GM19043 (cell line): ENCODE measurements at regions not wholly inside any gene's neighbourhood (a gene's known extent, or its start where the extent isn't known, plus 50 kb on each side); places are given as distances from the start of the nearest gene placed in this dataset.
"Not testable (repeated sequence)": the region's sequence is repeated elsewhere in the genome, so short reads cannot be mapped to it uniquely, and the experiment has no call there.

ENCODE experiments used
- ATAC-seq: cut with Tn5 transposase; IDR thresholded peaks from one replicate; pipeline ENCODE4 v1.9.1; 2021; ENCODE audit warnings: low read depth; ENCODE audit not compliant: unreplicated experiment

DNA sequence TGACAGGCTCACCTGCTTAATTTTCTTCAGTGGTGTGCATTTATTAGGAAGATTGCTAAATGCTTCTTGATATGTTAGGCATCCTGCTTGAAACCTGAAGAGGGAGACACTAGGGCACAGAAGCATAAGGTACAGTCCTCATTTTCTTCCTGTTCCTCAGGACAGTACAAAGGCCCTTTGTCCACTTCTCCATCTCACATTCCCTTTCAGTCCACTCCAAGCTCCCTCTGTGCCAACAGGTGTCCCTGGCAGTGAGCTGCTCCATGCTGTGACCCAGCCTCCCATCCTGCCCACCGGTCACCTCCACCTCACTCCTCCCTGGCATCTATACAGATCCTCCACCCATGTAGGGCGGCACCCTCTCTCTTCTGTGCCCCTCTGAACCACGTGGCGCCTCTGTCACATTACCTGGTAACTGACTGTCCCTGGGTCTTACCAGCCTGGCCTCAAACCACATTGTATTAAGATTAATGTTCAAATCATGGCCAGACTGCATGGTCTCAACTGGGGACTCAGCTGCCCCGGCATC, 162.8 kb downstream of the VAPA start:
- ATAC-seq: no peak

DNA sequence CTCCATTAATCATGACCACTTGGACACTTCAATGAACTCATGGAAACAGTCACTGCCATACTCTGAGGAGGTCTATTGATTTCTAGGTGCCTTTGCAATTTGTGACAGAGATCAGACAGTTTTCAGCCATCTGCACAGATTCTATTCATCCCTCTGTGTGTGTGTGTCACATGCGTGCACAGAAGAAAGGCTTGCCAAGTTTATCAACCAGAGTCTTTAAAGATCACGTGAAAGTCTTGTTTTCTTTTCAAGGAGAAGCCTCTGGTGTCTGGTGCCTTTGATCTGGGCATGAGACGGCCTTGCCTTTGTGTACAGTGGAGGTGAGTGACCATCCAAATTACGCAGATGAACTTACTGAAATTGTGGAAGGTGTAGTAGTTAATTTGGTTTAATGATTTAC, 164.2 kb downstream of the VAPA start:
- no peak for ATAC-seq

DNA sequence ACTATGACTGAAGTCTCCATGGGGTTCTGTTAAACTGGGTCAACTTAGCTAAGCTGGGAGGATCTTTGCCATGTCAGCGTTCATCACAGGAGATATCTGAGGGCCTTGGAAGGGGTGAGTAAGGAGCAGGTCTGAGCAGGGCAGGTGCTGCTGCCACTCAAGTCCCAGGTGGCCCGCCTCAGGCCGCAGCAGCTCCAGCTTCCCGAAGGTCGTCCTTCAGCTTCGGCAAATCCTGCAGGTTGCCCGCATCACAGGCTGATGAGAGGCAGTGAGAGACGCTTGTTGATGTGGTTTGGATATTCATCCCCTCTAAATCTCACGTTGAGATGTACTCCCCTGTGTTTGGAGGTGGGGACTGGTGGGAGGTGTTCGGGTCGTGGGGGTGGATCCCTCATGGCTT, 166.6 kb downstream of the VAPA start:
- ATAC-seq: no peak

DNA sequence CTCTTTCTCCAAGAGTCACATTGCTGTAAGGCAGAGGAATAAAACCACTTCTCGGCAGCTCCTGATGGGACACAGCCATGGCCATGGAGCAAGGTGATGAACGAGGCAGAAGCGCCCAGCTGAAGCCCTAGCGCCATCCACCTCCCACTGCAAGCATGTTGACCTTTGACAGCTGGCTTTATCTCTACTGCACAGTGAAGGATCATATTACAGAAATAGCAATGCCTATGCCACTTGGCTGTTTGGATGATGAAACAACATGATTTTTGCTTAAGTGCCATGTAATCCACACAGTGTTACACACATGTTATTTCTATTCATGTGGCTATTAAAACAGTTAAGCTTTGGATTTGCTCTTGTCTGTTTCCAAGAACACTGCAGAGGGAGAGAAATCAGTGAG, 167.7 kb downstream of the VAPA start:
- no peak for ATAC-seq

DNA sequence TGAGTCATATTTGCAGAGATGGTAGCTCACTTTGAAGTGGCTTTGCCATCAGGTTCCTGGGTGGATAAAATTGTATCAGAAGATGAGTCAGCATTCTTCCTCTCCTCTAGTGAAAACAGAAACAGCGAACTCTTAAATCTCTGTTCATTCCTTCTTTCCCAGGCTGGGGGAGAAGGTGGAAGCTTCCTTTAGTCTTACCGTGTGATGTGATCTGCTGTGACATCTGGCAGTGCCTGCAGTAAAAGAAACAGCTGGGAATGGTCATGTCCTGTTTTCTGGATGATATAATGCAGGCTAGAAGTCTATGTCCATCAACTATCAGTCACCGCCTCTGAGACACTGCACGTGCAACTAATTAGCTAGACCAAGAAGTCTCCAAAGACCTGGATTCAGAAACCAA, 171.6 kb downstream of the VAPA start:
- no peak for ATAC-seq

DNA sequence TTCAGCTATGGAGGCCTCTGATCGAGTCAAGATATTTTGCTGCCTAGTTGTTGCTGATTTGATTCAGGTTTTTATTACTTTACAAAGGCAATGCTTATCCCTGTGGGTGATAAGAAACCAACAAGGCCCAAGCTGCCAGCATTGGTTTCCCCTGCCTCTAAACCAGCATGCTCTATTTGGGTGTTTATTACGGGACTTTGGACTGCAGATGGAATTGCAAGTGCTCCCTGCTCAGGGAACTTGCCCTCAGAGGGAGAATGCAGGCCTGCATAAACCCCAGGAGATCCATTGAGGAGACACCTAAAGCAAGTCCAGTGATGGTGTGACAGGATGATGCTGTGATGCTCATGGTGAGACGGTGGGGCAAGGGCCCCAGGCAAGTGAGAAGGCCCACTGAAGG, 172.1 kb downstream of the VAPA start:
- ATAC-seq: no peak

DNA sequence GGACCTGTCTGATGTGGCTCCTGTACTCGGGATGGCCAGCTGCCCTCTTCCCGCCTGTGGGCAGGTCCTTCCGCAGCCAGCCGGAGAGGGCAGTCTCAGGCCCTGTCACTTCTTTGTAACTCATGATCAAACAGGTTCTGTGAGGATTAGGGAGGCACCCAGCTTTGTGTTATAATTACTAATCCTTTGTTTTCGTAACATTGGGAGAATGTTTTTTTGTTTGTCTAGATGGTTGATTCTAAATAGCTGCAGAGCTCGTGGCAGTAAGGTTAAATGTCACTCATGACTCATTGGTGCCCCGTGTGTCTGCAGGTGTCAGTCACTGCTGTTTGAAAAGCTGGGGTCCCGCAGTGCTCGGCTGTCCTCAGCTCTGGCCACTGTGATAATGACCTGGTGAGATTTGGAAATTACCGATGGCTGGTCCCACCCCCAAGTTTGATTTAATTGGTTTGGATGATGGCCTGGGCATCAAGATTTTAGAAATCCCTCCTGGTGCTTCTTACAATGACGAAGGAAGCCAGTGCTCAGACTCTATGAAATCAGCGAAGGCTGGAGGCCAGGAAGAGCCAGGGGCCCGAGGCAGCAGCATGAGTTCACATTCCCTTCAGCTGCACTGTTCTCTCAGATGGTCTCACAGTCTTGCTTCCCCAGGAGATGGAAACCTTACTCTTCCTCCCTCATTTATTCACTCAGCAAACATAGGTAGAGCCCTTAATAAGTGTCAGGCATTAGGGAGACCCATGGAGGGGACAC, 172.8 kb downstream of the VAPA start:
- ATAC-seq: no peak

DNA sequence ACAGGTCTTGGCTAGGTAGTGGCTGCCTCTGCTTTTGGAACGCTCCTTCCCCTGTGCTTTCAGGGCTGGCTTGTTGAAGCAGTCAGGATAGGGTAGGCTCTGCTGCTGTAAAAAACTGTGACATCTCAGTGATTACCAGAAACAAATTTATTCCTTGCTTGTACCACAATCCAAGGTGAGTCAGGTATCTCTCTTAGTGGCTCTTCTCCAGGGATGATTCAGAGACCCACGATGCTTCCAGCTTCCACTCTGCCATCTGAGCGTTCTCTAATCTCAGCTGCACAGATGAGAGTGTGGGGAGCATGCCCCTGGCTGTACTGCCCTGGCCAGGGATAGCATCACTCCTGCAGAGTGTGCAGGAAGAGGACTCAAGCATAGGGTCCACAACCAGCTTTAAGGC, 174.9 kb downstream of the VAPA start:
- ATAC-seq: no peak

DNA sequence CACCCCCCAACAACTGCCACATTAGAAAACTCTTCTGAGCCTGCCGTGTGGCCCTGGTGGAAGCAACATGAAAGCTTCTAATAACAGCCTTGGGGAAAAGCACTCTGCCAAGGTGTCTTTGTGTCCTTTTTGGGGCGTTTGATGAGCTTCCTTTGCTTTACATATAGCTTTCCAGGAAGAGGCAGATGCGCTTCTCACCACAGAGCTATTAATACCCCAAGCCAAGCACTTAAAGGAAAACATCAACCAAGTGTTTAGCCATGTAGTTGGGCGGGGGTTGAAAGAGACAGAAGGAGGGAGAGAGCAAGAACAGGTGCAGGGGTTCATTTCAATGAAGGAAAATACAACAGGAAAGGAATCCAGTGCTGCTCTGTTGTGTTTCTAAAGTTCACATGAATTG, 176.1 kb downstream of the VAPA start:
- no peak for ATAC-seq

DNA sequence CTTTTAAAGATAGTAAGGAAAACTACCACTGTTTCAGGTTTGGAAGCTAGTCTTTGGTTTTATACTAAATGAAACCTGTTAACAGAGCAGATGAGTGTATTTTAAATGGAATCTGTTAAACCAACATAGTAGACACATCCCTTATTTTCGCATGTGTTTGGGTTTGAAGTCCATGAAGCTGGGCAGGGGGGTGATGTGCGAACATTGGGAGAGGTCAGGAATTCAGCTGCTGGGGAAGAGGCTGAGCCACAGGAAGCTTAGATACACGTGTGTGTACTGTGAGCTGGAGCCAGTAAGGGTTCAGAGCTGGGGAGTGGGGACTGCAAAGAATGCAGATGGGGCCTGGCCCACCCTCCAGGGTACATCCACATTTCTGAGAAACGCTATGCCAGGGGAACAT, 176.9 kb downstream of the VAPA start:
- no peak for ATAC-seq

DNA sequence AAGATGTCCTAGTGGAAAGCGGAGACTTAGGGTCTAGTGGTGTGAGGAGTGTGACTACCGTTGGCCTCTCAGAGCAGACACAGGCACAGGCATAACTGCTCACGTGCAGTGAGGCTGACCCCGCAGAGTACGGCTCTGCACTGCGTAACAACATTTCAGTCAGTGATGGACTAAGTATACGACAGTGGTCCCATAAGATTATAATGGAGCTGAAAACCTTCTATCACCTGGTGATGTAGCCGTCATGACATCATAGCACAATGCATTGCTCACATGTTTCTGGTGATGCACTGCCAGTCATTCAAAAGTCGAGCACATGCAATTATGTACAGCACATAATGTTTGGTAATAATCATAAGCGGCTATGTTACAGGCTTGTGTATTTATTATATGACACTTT, 179.6 kb downstream of the VAPA start:
- no peak for ATAC-seq

DNA sequence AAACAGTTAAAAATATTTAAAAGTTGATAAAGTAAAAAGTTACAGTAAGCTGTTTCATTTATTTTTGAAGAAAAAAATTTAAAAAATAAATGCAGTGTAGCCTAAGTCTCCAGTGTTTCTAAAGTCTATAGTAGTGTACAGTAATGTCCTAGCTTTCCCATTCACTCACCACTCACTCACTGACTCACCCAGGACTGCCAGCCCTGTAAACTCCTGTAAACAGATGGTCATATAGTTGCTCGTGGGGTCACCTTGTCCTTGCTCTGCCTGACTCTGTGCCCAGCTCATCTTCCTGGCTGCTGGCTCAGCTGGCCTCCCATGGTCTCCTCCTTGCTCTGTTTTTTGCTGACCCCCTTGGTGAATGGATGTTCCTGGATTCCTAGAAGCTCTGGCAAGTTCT, 180.3 kb downstream of the VAPA start:
- ATAC-seq: no peak

DNA sequence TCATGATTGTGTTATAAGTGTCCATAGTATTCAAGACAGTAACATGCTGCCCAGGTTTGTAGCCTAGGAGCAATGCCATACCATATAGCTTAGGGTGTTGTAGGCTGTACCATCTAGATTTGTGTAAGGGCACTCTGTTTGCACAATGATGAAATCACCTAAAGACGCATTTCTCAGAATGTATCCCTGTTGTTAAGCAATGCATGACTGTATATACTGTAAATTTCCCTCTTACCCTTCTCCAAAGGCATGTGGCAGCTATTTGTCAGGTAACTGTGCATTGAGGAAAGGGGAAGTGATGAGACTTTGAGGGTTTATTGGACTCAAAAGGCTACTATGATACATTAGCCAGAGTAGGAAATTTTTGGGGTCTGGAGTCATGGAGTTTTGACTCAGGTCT, 180.8 kb downstream of the VAPA start:
- no peak for ATAC-seq

DNA sequence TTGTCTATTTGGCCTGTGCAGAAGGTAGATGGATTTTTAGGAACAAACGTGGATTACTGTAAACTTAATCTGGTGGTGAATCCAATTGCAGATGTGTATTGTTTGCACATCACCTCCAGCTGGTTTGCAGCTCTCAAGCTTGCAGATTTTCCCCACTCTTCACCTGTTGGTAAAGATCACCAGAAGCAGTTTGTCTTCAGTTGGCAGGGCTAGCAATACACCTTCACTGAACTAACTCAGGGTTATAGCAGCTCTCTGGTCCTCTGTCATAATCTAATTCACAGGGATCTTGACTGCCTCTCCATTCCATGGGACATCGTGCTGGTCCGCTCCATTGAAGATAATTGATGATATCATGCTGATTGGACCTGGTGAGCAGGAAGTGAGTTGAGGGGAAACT, 181.5 kb downstream of the VAPA start:
- no peak for ATAC-seq

DNA sequence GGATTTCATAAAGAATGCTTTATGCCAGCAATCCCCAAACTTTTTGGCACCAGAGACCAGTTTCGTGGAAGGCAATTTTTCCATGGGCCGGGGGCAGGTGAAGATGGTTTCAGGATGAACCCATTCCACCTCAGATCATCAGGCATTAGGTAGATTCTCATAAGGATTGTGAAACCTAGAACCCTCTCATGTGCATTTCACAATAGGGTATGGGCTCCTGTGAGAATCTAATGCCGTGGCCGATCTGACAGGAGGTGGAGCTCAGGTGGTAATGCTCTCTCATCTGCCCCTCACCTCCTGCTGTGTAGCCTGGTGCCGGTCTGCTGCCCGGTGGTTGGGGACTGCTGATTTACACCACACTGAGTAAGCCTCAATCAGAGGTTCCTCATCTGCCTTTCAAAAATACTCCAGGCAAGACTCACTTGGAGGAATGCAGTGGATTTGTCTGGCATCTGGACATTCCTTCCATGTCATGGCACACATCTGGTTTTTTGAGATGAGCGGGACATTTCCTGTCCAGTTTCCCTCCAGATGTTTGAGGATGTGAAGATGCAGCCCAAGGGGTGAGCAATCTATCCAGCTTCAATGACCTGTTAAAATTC, 185.8 kb downstream of the VAPA start:
- no peak for ATAC-seq

DNA sequence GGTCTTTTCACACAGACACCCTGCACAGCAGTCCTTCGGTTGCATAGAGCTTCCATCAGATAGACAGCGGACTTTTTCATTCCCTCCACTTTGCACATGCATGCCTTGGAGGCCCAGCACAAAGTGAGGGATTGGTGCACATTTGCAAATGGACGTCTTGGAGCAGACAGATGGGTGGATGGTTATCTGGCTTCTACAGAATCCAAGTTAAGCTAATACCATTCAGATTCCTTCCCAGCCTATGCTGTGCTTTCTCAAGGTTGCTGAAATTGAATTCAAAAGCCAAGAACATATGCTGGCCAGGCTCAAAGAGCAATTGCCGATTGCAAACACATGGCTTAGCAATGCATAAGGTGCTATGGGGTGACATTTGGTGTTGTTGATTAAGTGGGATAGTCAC, 186.4 kb downstream of the VAPA start:
- no peak for ATAC-seq

DNA sequence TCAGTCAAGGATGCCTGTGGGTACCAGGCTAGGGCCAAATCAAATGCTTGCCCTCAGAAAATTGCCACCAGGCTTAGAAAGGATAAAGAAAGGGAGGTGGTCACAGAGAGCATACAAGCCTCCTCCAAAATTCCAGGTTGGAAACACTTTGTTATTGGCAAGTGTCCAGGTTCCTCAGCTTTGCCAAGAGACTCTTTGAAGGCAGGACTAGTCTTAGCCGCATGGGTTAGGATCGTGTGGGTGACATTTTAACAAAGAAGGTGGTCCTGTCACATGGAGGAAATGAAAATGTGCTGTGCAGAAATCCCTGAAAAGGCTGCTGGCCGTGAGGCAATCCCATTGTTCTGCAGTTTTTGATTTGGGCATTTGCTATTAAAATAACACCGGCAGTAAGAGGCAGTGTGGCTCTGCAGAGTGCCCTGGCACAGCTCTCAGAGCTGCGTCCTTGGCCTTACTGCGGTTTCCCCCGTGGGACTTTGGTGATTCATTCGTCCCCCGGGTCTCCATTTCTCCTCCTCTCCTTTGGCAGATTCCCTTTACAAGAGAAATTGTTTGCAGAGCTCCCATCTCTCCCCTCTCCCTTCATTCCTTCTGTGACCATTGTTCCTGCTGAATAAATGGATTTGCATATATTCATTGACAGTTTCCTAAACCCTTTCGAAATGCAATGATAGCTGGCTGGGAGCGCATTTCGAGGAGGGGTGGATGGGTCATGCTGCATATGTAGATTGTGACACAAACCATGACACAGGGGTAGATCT, 187.3 kb downstream of the VAPA start:
- no peak for ATAC-seq

DNA sequence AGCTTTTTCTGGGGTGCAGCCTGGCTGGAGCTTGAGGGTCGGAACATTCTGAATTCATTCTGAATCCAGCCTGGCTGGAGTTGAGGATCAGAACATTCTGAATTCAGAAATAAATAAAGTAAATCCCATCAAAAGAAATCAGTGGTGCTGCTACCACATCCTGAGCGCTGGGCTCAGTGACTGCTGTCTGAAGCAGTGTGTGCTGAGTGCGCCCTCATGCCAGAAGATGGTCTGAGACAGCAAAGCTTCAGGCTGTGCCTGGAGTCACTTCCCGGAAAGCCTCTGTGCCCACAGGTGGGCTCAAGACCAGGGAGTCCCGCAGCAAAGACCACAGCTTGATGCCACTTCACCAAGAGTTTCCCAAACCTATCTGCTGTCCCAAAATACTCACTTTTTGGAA, 187.9 kb downstream of the VAPA start:
- no peak for ATAC-seq

DNA sequence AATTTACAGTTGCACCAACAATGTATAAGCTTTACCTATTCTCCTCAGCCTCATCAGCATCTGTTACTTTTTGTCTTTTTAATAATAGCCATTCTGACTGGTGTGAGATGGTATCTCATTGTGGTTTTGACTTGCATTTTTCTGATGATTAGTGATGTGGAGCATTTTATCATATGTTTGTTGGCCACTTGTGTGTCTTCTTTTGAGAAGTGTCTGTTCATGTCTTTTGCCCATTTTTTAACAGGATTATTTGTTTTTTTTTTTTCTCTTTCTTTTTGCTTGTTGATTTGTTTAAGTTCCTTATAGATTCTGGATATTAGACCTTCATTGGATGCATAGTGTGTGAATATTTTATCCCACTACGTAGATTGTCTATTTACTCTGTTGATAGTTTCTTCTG, 191.3 kb downstream of the VAPA start:
- ATAC-seq: not testable (repeated sequence)

DNA sequence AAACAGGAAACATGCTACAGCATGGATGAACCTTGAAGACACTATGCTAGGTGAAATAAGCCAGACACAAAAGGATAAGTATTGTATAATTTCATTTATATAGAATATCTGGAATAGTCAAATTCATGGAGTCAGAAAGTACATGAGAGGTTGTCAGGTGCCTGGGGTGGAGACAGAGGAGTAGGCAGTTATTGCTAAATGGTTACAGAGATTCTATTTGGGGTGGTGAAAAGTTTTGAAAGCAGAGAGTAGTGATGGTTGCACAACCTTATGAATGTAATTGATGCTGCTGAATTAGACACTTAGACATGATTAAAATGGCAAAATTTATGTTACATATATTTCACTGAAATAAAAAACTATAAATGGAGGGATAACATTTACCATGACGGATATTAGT, 197.4 kb downstream of the VAPA start:
- ATAC-seq: no peak

DNA sequence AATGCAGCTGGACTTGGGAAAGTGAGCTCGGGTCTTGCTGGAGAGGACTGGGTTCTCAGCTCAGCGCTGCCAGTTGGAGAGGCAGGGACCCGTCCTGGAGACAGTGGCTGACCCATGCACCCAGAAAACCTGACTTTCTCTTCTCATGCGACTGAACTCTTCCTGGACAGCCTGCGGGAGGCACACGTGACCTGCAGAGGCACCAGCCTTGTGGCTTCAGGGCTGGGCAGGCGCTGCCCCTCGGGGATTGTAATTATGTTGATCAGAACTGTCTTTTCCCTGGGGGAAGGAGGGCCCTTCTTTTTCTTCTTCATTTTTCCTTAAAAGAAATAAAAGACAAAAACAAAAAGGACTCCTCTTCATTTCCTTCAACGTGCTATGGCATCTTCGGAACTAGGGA, 198.1 kb downstream of the VAPA start:
- ATAC-seq: no peak
